ENCODE measurements at regions not wholly inside any gene's neighbourhood (a gene's known extent, or its start where the extent isn't known, plus 50 kb on each side); places are given as distances from the start of the nearest gene placed in this dataset.
A peak's percentile ranks its signal among the peaks of the same experiment; 100 is the strongest.

DNA sequence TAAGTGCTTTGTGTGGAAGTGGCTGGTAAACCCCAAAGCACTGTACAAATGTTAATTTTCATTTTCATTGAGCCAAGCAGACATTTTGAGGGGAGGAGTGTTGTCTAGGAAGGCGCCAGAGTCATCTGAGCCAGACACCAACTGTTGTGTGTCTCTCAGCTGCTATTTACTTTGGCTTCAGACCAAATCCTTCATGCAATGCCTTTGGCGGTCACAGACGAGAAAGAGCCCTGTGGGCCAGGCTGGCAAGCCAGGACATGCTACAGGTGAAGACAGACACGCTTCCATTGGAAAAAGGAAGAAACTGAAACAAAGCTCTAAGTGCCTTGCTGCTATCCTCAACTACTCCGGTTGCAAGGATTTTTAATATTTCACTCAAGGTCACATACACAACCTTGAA lies 115.4 kb upstream of the CDC42EP3 start:
- Histone ChIP-seq H3K4me3 (ENCODE audit: low read depth in 1 of 2, low read length in 2 of 2) (no peak overlapping the region), H3K27ac (ENCODE audit: low read depth in 2 of 2, low read length in 1 of 2) (no peak overlapping the region), H3K9me3 (ENCODE audit: control insufficient read depth in 2 of 2, insufficient read depth in 1 of 2, low read depth in 1 of 2, low read length in 1 of 2) (peaks cover 0 to 3% of the 10 kb centered on the region in 2 donors), H3K4me1 (ENCODE audit: control insufficient read depth in 2 of 2, insufficient read depth in 2 of 2, low read length in 1 of 2) (no peaks in the 10 kb centered on the region), H3K36me3 (ENCODE audit: control insufficient read depth in 2 of 2, insufficient read depth in 2 of 2, low read length in 1 of 2) (no peaks in the 10 kb centered on the region), H3K27me3 (ENCODE audit: control insufficient read depth in 1 of 2, insufficient read depth in 2 of 2, low read length in 2 of 2) (peaks cover 0 to 2% of the 10 kb centered on the region in 2 donors)
- WGBS, 2 donors, result 40 to 44% methylated on average over 5 of the region's 5 CpGs

DNA sequence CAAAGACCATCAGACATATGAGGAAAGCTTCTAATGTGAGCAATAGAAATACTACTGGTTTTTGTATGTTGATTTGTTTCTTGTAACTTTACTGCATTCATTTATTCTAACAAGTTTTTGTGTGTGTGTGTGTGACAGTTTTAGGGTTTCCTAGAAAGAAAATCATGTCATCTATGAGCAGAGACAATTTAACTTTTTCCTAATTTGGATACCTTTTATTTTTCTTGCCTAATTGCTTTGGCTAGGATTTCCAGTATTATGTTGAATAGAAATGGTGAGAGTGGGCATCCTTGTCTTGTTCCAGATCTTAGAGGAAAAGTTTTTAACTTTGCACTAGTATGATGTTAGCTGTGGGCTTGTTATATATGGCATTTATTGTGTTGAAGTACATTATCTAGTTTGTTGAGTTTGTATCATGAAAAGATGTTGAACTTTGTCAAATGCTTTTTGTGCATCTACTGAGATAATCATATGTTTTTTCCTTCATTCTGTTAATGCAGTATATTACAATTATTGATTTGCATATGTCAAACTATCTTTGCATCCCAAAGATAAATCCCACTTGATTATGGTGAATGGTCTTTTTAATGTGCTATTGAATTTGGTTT lies 117.3 kb upstream of the CDC42EP3 start:
- peaks cover 0 to 2% of the 10 kb centered on the region in 2 donors for H3K27me3 ChIP-seq (ENCODE audit: control insufficient read depth in 1 of 2, insufficient read depth in 2 of 2, low read length in 2 of 2)
- no peaks in the 10 kb centered on the region for H3K36me3 ChIP-seq (ENCODE audit: control insufficient read depth in 2 of 2, insufficient read depth in 2 of 2, low read length in 1 of 2)
- no peaks in the 10 kb centered on the region for H3K4me1 ChIP-seq (ENCODE audit: control insufficient read depth in 2 of 2, insufficient read depth in 2 of 2, low read length in 1 of 2)
- peaks cover 0 to 3% of the 10 kb centered on the region in 2 donors for H3K9me3 ChIP-seq (ENCODE audit: control insufficient read depth in 2 of 2, insufficient read depth in 1 of 2, low read depth in 1 of 2, low read length in 1 of 2)
- H3K4me3 ChIP-seq (ENCODE audit: low read depth in 1 of 2, low read length in 2 of 2), result no peak overlapping the region
- H3K27ac ChIP-seq (ENCODE audit: low read depth in 2 of 2, low read length in 1 of 2), result no peak overlapping the region

DNA sequence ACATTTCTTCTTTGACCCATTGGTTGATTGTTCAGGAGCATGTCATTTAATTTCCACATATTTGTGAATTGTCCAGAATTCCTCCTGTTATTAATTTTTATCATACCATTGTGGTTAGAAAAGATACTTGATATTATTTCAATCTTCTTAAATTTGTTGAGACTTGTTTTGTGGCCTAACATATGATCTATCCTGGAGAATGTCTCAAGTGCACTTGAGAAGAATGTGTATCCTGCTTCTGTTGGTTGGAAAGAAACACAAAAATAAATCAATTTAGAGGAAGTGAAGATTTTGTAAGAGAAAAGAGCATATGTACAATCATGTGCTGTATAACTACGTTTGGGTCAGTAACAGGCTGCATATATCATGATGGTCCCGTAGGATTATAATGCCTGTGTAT lies 118.6 kb upstream of the CDC42EP3 start:
- Histone ChIP-seq H3K9me3 (ENCODE audit: control insufficient read depth in 2 of 2, insufficient read depth in 1 of 2, low read depth in 1 of 2, low read length in 1 of 2) (peaks cover 0 to 3% of the 10 kb centered on the region in 2 donors), H3K27ac (ENCODE audit: low read depth in 2 of 2, low read length in 1 of 2) (no peak overlapping the region), H3K4me1 (ENCODE audit: control insufficient read depth in 2 of 2, insufficient read depth in 2 of 2, low read length in 1 of 2) (no peaks in the 10 kb centered on the region), H3K4me3 (ENCODE audit: low read depth in 1 of 2, low read length in 2 of 2) (no peak overlapping the region), H3K36me3 (ENCODE audit: control insufficient read depth in 2 of 2, insufficient read depth in 2 of 2, low read length in 1 of 2) (no peaks in the 10 kb centered on the region), H3K27me3 (ENCODE audit: control insufficient read depth in 1 of 2, insufficient read depth in 2 of 2, low read length in 2 of 2) (peaks cover 0 to 2% of the 10 kb centered on the region in 2 donors)
- 80 to 83% methylated on average over 2 of the region's 2 CpGs for WGBS, 2 donors

DNA sequence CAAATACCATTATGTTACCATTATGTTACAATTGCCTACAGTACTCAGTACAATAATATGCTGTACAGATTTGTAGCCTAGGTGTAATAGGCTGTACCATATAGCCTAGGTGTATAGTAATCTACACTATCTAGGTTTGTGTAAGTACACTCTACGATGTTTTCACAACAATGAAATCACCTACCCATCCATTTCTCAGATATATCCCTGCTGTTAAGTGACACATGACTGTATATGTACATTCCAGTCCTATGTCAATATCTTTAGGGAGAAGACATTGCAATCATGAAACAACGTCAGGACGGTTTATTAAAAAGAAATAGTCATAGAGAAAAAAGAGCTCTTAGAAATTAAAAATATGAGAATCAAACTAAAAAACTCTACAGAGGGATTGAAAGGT lies 119.0 kb upstream of the CDC42EP3 start:
- Histone ChIP-seq H3K36me3 (ENCODE audit: control insufficient read depth in 2 of 2, insufficient read depth in 2 of 2, low read length in 1 of 2) (no peaks in the 10 kb centered on the region), H3K4me3 (ENCODE audit: low read depth in 1 of 2, low read length in 2 of 2) (no peak overlapping the region), H3K9me3 (ENCODE audit: control insufficient read depth in 2 of 2, insufficient read depth in 1 of 2, low read depth in 1 of 2, low read length in 1 of 2) (peaks cover 0 to 3% of the 10 kb centered on the region in 2 donors), H3K27me3 (ENCODE audit: control insufficient read depth in 1 of 2, insufficient read depth in 2 of 2, low read length in 2 of 2) (peaks cover 0 to 2% of the 10 kb centered on the region in 2 donors), H3K4me1 (ENCODE audit: control insufficient read depth in 2 of 2, insufficient read depth in 2 of 2, low read length in 1 of 2) (no peaks in the 10 kb centered on the region), H3K27ac (ENCODE audit: low read depth in 2 of 2, low read length in 1 of 2) (no peak overlapping the region)
- WGBS, 2 donors, result 77 to 86% methylated on average over 3 of the region's 3 CpGs

DNA sequence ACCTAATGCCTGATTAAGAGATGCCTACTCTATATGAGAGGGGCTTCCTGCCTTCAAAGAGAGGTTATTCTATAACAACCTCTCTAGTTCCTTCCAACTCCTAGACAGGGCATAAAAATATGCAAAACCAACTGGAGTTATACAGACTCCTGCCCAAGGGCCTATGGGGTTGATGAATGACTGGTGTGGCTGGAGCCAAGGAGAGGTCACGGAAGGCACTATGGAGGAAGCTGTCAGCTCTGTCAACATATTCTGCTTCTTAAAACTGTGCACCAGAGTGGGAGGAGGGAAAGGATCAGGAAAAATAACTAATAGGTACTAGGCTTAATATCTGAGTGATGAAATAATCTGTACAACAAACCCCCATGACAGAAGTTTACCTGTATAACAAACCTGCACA lies 120.9 kb upstream of the CDC42EP3 start:
- 79 to 94% methylated on average over 1 of the region's 1 CpG for WGBS, 2 donors
- H3K27ac ChIP-seq (ENCODE audit: low read depth in 2 of 2, low read length in 1 of 2), result no peak overlapping the region
- no peak overlapping the region for H3K4me3 ChIP-seq (ENCODE audit: low read depth in 1 of 2, low read length in 2 of 2)
- H3K4me1 ChIP-seq (ENCODE audit: control insufficient read depth in 2 of 2, insufficient read depth in 2 of 2, low read length in 1 of 2), result no peaks in the 10 kb centered on the region
- H3K27me3 ChIP-seq (ENCODE audit: control insufficient read depth in 1 of 2, insufficient read depth in 2 of 2, low read length in 2 of 2), result peaks cover 0 to 5% of the 10 kb centered on the region in 2 donors
- H3K9me3 ChIP-seq (ENCODE audit: control insufficient read depth in 2 of 2, insufficient read depth in 1 of 2, low read depth in 1 of 2, low read length in 1 of 2), result no peaks in the 10 kb centered on the region
- no peaks in the 10 kb centered on the region for H3K36me3 ChIP-seq (ENCODE audit: control insufficient read depth in 2 of 2, insufficient read depth in 2 of 2, low read length in 1 of 2)

DNA sequence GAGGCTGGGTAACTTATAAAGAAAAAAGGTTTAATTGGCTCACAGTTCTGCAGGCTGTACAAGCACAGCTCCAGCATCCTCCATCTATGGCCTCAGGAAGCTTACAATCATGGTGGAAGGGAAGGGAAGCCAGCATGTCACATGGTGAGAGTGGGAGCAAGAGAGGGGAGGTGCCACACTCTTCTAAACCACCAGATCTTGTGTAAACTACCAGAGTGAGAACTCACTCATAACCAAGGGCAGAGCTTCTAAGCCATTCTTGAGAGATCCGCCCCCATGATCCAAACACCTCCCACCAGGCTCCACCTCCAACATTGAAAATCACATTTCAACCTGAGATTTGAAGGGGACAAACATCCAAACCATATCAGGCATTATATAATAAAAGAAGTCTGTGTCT lies 121.6 kb upstream of the CDC42EP3 start:
- Histone ChIP-seq H3K9me3 (ENCODE audit: control insufficient read depth in 2 of 2, insufficient read depth in 1 of 2, low read depth in 1 of 2, low read length in 1 of 2) (no peaks in the 10 kb centered on the region), H3K36me3 (ENCODE audit: control insufficient read depth in 2 of 2, insufficient read depth in 2 of 2, low read length in 1 of 2) (no peaks in the 10 kb centered on the region), H3K27me3 (ENCODE audit: control insufficient read depth in 1 of 2, insufficient read depth in 2 of 2, low read length in 2 of 2) (peaks cover 0 to 3% of the 10 kb centered on the region in 2 donors), H3K27ac (ENCODE audit: low read depth in 2 of 2, low read length in 1 of 2) (peak overlapping the region in 1 of 2 donors; percentile 3), H3K4me1 (ENCODE audit: control insufficient read depth in 2 of 2, insufficient read depth in 2 of 2, low read length in 1 of 2) (no peaks in the 10 kb centered on the region), H3K4me3 (ENCODE audit: low read depth in 1 of 2, low read length in 2 of 2) (no peak overlapping the region)
- WGBS, 2 donors, result 95 to 100% methylated on average over 1 of the region's 1 CpG

DNA sequence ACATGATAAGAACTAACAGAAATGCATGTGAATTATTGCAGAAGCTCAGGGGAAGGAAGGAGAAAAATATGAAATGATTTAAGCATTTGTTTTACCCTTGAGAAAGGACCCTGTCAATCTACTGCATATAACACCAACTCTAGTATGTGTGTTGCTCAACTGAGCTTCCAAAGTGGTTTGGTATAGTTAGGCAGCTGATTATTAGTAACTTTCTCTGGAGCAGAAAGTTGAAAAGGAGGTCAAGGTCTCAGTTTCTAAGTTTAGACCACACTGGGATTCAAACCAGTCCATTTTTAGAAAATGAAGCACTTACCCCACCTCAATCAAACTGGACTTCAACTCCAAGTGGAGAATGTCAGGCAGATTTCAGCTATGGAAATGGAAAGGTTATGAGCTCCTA lies 123.3 kb upstream of the CDC42EP3 start:
- no peaks in the 10 kb centered on the region for H3K36me3 ChIP-seq (ENCODE audit: control insufficient read depth in 2 of 2, insufficient read depth in 2 of 2, low read length in 1 of 2)
- H3K4me1 ChIP-seq (ENCODE audit: control insufficient read depth in 2 of 2, insufficient read depth in 2 of 2, low read length in 1 of 2), result no peaks in the 10 kb centered on the region
- peaks cover 0 to 3% of the 10 kb centered on the region in 2 donors for H3K27me3 ChIP-seq (ENCODE audit: control insufficient read depth in 1 of 2, insufficient read depth in 2 of 2, low read length in 2 of 2)
- H3K9me3 ChIP-seq (ENCODE audit: control insufficient read depth in 2 of 2, insufficient read depth in 1 of 2, low read depth in 1 of 2, low read length in 1 of 2), result no peaks in the 10 kb centered on the region
- H3K4me3 ChIP-seq (ENCODE audit: low read depth in 1 of 2, low read length in 2 of 2), result no peak overlapping the region
- no peak overlapping the region for H3K27ac ChIP-seq (ENCODE audit: low read depth in 2 of 2, low read length in 1 of 2)

DNA sequence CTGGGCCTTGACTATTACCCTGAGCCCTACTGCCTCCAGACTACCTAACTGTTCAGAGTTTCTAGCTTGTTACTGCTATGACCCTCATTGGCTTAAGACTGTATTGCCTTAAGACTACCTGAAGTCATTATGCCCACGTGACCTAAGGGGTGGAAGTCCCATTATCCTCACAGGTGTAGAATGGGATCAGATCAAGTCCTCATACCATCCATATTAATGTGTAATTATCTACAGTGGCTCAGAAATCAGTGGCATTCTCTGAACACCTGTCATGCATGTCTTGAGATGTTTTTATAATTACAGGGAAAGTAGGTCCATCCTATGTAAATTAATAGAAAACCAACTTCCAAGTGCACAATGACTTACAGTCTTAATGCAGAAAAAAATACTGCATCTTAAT lies 124.0 kb upstream of the CDC42EP3 start:
- H3K36me3 ChIP-seq (ENCODE audit: control insufficient read depth in 2 of 2, insufficient read depth in 2 of 2, low read length in 1 of 2), result no peaks in the 10 kb centered on the region
- peaks cover 0 to 3% of the 10 kb centered on the region in 2 donors for H3K27me3 ChIP-seq (ENCODE audit: control insufficient read depth in 1 of 2, insufficient read depth in 2 of 2, low read length in 2 of 2)
- H3K27ac ChIP-seq (ENCODE audit: low read depth in 2 of 2, low read length in 1 of 2), result no peak overlapping the region
- WGBS, 2 donors, result 91 to 94% methylated on average over 1 of the region's 1 CpG
- H3K9me3 ChIP-seq (ENCODE audit: control insufficient read depth in 2 of 2, insufficient read depth in 1 of 2, low read depth in 1 of 2, low read length in 1 of 2), result no peaks in the 10 kb centered on the region
- H3K4me1 ChIP-seq (ENCODE audit: control insufficient read depth in 2 of 2, insufficient read depth in 2 of 2, low read length in 1 of 2), result no peaks in the 10 kb centered on the region
- no peak overlapping the region for H3K4me3 ChIP-seq (ENCODE audit: low read depth in 1 of 2, low read length in 2 of 2)

DNA sequence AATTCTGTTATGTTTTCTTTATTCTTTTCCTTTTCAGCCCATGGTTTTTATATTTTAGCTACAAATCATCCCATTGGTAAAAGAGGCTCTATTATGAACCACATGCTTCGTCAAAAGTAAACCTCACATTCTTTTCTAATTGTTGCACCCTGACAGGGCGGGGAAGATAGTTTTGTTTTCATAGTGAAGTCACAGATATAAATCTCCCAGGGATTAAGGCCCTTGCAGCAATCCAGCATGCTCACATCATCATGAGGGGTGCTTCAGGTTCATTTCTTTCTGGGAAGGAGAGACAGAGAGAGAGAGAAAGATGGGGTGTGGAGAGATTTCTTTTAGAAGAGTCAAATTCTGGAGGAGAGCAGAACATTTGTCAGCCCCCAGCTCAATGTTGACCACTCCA lies 124.5 kb upstream of the CDC42EP3 start:
- H3K36me3 ChIP-seq (ENCODE audit: control insufficient read depth in 2 of 2, insufficient read depth in 2 of 2, low read length in 1 of 2), result no peaks in the 10 kb centered on the region
- 42 to 44% methylated on average over 2 of the region's 2 CpGs for WGBS, 2 donors
- H3K27ac ChIP-seq (ENCODE audit: low read depth in 2 of 2, low read length in 1 of 2), result no peak overlapping the region

DNA sequence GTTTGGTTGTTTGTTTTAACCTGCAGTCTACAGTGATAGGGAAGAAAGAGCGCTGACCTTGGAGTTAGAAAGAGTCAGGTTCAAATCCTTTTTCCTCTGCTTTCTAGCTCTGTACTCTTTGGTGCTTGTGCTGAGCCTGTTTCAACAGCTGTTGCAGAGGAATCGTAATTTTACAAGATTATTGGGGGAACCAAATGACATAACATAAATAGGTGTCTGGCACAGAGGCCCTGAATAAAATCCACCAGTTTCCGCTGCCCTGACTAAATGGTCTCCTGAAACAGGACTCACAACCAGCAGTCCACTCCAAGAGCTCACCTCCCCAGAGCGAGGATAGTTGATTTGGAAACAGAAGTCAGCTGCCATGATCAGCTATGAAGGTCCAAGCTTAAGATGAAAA lies 125.0 kb upstream of the CDC42EP3 start:
- Histone ChIP-seq H3K9me3 (ENCODE audit: control insufficient read depth in 2 of 2, insufficient read depth in 1 of 2, low read depth in 1 of 2, low read length in 1 of 2) (no peaks in the 10 kb centered on the region), H3K4me1 (ENCODE audit: control insufficient read depth in 2 of 2, insufficient read depth in 2 of 2, low read length in 1 of 2) (no peaks in the 10 kb centered on the region), H3K4me3 (ENCODE audit: low read depth in 1 of 2, low read length in 2 of 2) (no peak overlapping the region), H3K27me3 (ENCODE audit: control insufficient read depth in 1 of 2, insufficient read depth in 2 of 2, low read length in 2 of 2) (peaks cover 3 to 6% of the 10 kb centered on the region in 2 donors), H3K27ac (ENCODE audit: low read depth in 2 of 2, low read length in 1 of 2) (peak overlapping the region; percentile 19 to 20), H3K36me3 (ENCODE audit: control insufficient read depth in 2 of 2, insufficient read depth in 2 of 2, low read length in 1 of 2) (no peaks in the 10 kb centered on the region)
- WGBS, 2 donors, result 83 to 91% methylated on average over 4 of the region's 4 CpGs

More for the DNA sequence above, 124.5 kb upstream of the CDC42EP3 start:
- H3K4me3 ChIP-seq (ENCODE audit: low read depth in 1 of 2, low read length in 2 of 2), result no peak overlapping the region
- no peaks in the 10 kb centered on the region for H3K4me1 ChIP-seq (ENCODE audit: control insufficient read depth in 2 of 2, insufficient read depth in 2 of 2, low read length in 1 of 2)
- no peaks in the 10 kb centered on the region for H3K9me3 ChIP-seq (ENCODE audit: control insufficient read depth in 2 of 2, insufficient read depth in 1 of 2, low read depth in 1 of 2, low read length in 1 of 2)
- peaks cover 2 to 3% of the 10 kb centered on the region in 2 donors for H3K27me3 ChIP-seq (ENCODE audit: control insufficient read depth in 1 of 2, insufficient read depth in 2 of 2, low read length in 2 of 2)
